Caco-2 (cell line): ENCODE measurements at regions not wholly inside any gene's neighbourhood (a gene's known extent, or its start where the extent isn't known, plus 50 kb on each side); places are given as distances from the start of the nearest gene placed in this dataset.

Source experiments
- BruUV-seq: library from RNA; stranded (reverse); fragments of 400-500 nt; replicated peaks from 2 replicates; lab custom pipeline; 2021; lab: Mats Ljungman, UMichigan
- CTCF ChIA-PET: fragments of 300-600 bp; sonication (Branson Sonifier 250); formaldehyde crosslinking; loops from one replicate; lab custom pipeline; 2022; ENCODE audit warnings: antibody characterized with exemption; lab: Charles Lee
- POLR2A ChIA-PET: fragments of 300-600 bp; sonication (Branson Sonifier 250); formaldehyde crosslinking; loops from one replicate; lab custom pipeline; 2022; ENCODE audit warnings: antibody characterized with exemption; lab: Charles Lee
- DNase-seq, 2 experiments: peaks; one replicate each; pipeline versions ENCODE4 v3.0.0 to v3.0.0-alpha.2; 2020 to 2022
- H3K27me3 ChIP-seq: replicated peaks from 2 replicates; pipeline ENCODE4 v1.6.0; 2011; ENCODE audit warnings: low read length; ENCODE audit not compliant: control insufficient read depth, insufficient read depth
- H3K36me3 ChIP-seq: 2 replicates; pipeline ENCODE4 v1.5.1; 2011; ENCODE audit warnings: low read length; ENCODE audit not compliant: control insufficient read depth, insufficient read depth
- H3K4me1 ChIP-seq: fragments of 250-450 bp; sonication (Bioruptor Pico); 2 replicates; pipeline ENCODE4 v1.5.1; 2020; ENCODE audit warnings: mild to moderate bottlenecking
- H3K4me3 ChIP-seq: 2 replicates; pipeline ENCODE4 v1.5.1; 2011; ENCODE audit warnings: low read depth, mild to moderate bottlenecking, control low read depth, low read length
- H3K9me3 ChIP-seq: fragments of 250-450 bp; sonication (Bioruptor Pico); 2 replicates; pipeline ENCODE4 v1.5.1; 2020; ENCODE audit warnings: mild to moderate bottlenecking, moderate library complexity
- H3K27ac Mint-ChIP-seq: one replicate; pipeline ENCODE4 v1.8.0; 2022; ENCODE audit warnings: mixed read lengths; ENCODE audit not compliant: unreplicated experiment
- H3K27me3 Mint-ChIP-seq: one replicate; pipeline ENCODE4 v1.8.0; 2022; ENCODE audit warnings: mixed read lengths; ENCODE audit not compliant: insufficient read depth, unreplicated experiment
- H3K36me3 Mint-ChIP-seq: one replicate; pipeline ENCODE4 v1.8.0; 2022; ENCODE audit warnings: mild to moderate bottlenecking, mixed read lengths; ENCODE audit not compliant: insufficient read depth, unreplicated experiment
- H3K4me1 Mint-ChIP-seq: one replicate; pipeline ENCODE4 v1.8.0; 2022; ENCODE audit warnings: low read depth, mixed read lengths; ENCODE audit not compliant: unreplicated experiment
- H3K4me3 Mint-ChIP-seq: one replicate; pipeline ENCODE4 v1.8.0; 2022; ENCODE audit warnings: mild to moderate bottlenecking, moderate library complexity, mixed read lengths; ENCODE audit not compliant: unreplicated experiment
- H3K9me3 Mint-ChIP-seq: one replicate; pipeline ENCODE4 v1.8.0; 2022; ENCODE audit warnings: mixed read lengths; ENCODE audit not compliant: unreplicated experiment
- intact Hi-C: fragments of 100-400 bp; cut with micrococcal nuclease; formaldehyde crosslinking; loops from one replicate; pipeline ENCODE4 v1.10.0; 2022; ENCODE audit not compliant: unreplicated experiment
- TF ChIP-seq, protein P1 (sequence below), 2 experiments: fragments of 200-600 bp in 1 of 2; IDR thresholded peaks; 1 replicate in 1 of 2; 2 replicates in 1 of 2; pipeline versions ENCODE4 v1.5.1 to v1.8.0; 2011 to 2022; ENCODE audit warnings: antibody characterized with exemption in 1 of 2, control low read depth in 1 of 2, inconsistent platforms in 1 of 2, low read depth in 1 of 2, low read length in 1 of 2, mild to moderate bottlenecking in 1 of 2, moderate library complexity in 1 of 2; ENCODE audit not compliant: insufficient read depth in 1 of 2, severe bottlenecking in 1 of 2, unreplicated experiment in 1 of 2

GRCh38 chr1:55522353-55522903 is 307.3 kb upstream of the USP24 start:
- intact Hi-C loops, result no loop called here
- H3K36me3 ChIP-seq, result no peaks in the 10 kb centered on the region
- no TSS peak for BruUV-seq
- H3K9me3 Mint-ChIP-seq, result peaks cover 18% of the 10 kb centered on the region
- no peaks in the 10 kb centered on the region for H3K9me3 ChIP-seq
- POLR2A ChIA-PET, result no interaction called here
- no peaks in the 10 kb centered on the region for H3K27me3 ChIP-seq
- H3K4me3 ChIP-seq, result no peak overlapping the region
- H3K27ac Mint-ChIP-seq, result no peak overlapping the region
- H3K4me1 Mint-ChIP-seq, result no peaks in the 10 kb centered on the region
- CTCF ChIA-PET, result no interaction called here
- TF ChIP-seq, protein P1, sequence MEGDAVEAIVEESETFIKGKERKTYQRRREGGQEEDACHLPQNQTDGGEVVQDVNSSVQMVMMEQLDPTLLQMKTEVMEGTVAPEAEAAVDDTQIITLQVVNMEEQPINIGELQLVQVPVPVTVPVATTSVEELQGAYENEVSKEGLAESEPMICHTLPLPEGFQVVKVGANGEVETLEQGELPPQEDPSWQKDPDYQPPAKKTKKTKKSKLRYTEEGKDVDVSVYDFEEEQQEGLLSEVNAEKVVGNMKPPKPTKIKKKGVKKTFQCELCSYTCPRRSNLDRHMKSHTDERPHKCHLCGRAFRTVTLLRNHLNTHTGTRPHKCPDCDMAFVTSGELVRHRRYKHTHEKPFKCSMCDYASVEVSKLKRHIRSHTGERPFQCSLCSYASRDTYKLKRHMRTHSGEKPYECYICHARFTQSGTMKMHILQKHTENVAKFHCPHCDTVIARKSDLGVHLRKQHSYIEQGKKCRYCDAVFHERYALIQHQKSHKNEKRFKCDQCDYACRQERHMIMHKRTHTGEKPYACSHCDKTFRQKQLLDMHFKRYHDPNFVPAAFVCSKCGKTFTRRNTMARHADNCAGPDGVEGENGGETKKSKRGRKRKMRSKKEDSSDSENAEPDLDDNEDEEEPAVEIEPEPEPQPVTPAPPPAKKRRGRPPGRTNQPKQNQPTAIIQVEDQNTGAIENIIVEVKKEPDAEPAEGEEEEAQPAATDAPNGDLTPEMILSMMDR (IDR thresholded peaks at IDR 0.05; ENCODE audit: insufficient read depth in 1 of 2, low read depth in 1 of 2, low read length in 1 of 2, severe bottlenecking in 1 of 2, unreplicated experiment in 1 of 2), result no peak
- no peaks in the 10 kb centered on the region for H3K27me3 Mint-ChIP-seq
- no peak overlapping the region for H3K4me3 Mint-ChIP-seq
- no peaks in the 10 kb centered on the region for H3K36me3 Mint-ChIP-seq
- no peak for DNase-seq
- no peaks in the 10 kb centered on the region for H3K4me1 ChIP-seq

GRCh38 chr1:55520861-55521260 is 305.7 kb upstream of the USP24 start:
- Mint-ChIP-seq H3K9me3 (peaks cover 18% of the 10 kb centered on the region), H3K27ac (no peak overlapping the region), H3K36me3 (no peaks in the 10 kb centered on the region), H3K27me3 (no peaks in the 10 kb centered on the region), H3K4me3 (no peak overlapping the region), H3K4me1 (no peaks in the 10 kb centered on the region)
- TF ChIP-seq, protein P1 (IDR thresholded peaks at IDR 0.05; ENCODE audit: insufficient read depth in 1 of 2, low read depth in 1 of 2, low read length in 1 of 2, severe bottlenecking in 1 of 2, unreplicated experiment in 1 of 2), result no peak
- Histone ChIP-seq H3K36me3 (no peaks in the 10 kb centered on the region), H3K27me3 (no peaks in the 10 kb centered on the region), H3K4me1 (no peaks in the 10 kb centered on the region), H3K9me3 (no peaks in the 10 kb centered on the region), H3K4me3 (no peak overlapping the region)
- BruUV-seq, result no TSS peak
- no peak for DNase-seq
- POLR2A ChIA-PET, result no interaction called here
- CTCF ChIA-PET, result no interaction called here
- intact Hi-C loops, result no loop called here

- intact Hi-C loops, result no loop called here
- BruUV-seq, result no TSS peak
- Histone ChIP-seq H3K4me3 (no peak overlapping the region), H3K36me3 (no peaks in the 10 kb centered on the region), H3K4me1 (no peaks in the 10 kb centered on the region), H3K27me3 (no peaks in the 10 kb centered on the region), H3K9me3 (no peaks in the 10 kb centered on the region)
- TF ChIP-seq, protein P1 (IDR thresholded peaks at IDR 0.05; ENCODE audit: insufficient read depth in 1 of 2, low read depth in 1 of 2, low read length in 1 of 2, severe bottlenecking in 1 of 2, unreplicated experiment in 1 of 2), result no peak
- Mint-ChIP-seq H3K36me3 (no peaks in the 10 kb centered on the region), H3K9me3 (peaks cover 18% of the 10 kb centered on the region), H3K4me3 (no peak overlapping the region), H3K4me1 (no peaks in the 10 kb centered on the region), H3K27me3 (no peaks in the 10 kb centered on the region), H3K27ac (no peak overlapping the region)
- POLR2A ChIA-PET, result no interaction called here
- no peak for DNase-seq
- CTCF ChIA-PET, result interaction anchor here (0.6 kb wide), 1 partner anchor 277 kb away, joined by 5 read pairs; no protein-coding TSS in a partner anchor
These were observed 304.9 kb upstream of the USP24 start for GRCh38 chr1:55519937-55520683.
